HEK293 (cell line): ENCODE measurements at regions not wholly inside any gene's neighbourhood (a gene's known extent, or its start where the extent isn't known, plus 50 kb on each side); places are given as distances from the start of the nearest gene placed in this dataset.

Source experiments
- CTCF ChIA-PET: fragments of 350-600 bp; formaldehyde crosslinking; extraction: SDS; loops from one replicate; lab custom pipeline; 2021; ENCODE audit warnings: antibody characterized with exemption; lab: Yijun Ruan, JAX
- POLR2A ChIA-PET: fragments of 300-600 bp; formaldehyde crosslinking; extraction: SDS; loops from one replicate; lab custom pipeline; 2020; ENCODE audit warnings: antibody characterized with exemption, inconsistent platforms; lab: Yijun Ruan, JAX
- H3K27ac ChIP-seq: fragments of 200-500 bp; sonication (Bioruptor generic); 2 replicates; pipeline ENCODE4 v1.5.1; 2014; ENCODE audit warnings: low read depth, low read length, control low read depth, inconsistent platforms; ENCODE audit errors: extremely low read depth
- H3K36me3 ChIP-seq, 2 experiments: fragments of 200-500 bp in 1 of 2; sonication (Bioruptor generic) in 1 of 2; 1 replicate in 1 of 2; 2 replicates in 1 of 2; pipeline ENCODE4 v1.5.1; 2014 to 2017; ENCODE audit warnings: inconsistent platforms in 2 of 2, low read length in 2 of 2; ENCODE audit not compliant: control insufficient read depth in 2 of 2, insufficient read depth in 1 of 2
- H3K4me1 ChIP-seq: fragments of 200-500 bp; sonication (Bioruptor generic); 2 replicates; pipeline ENCODE4 v1.5.1; 2014; ENCODE audit warnings: mild to moderate bottlenecking, low read length, inconsistent platforms; ENCODE audit not compliant: control insufficient read depth, insufficient read depth
- H3K4me3 ChIP-seq: 2 replicates; pipeline ENCODE4 v1.5.1; 2011; ENCODE audit warnings: low read depth, mild to moderate bottlenecking, control low read depth, low read length, moderate library complexity
- H3K9me3 ChIP-seq: fragments of 200-500 bp; sonication (Bioruptor generic); 2 replicates; pipeline ENCODE4 v1.5.1; 2014; ENCODE audit warnings: low read depth, low read length, inconsistent platforms; ENCODE audit not compliant: control insufficient read depth, insufficient read depth
- BCL6B ChIP-seq: fragments of 450-650 bp; formaldehyde crosslinking; IDR thresholded peaks from 2 replicates; pipeline ENCODE4 v1.5.1; 2017; ENCODE audit warnings: missing biosample characterization, missing genetic modification characterization
- FEZF1 ChIP-seq: fragments of 450-650 bp; formaldehyde crosslinking; IDR thresholded peaks from 2 replicates; pipeline ENCODE4 v1.5.1; 2016; ENCODE audit warnings: missing biosample characterization, missing genetic modification characterization
- GLI2 ChIP-seq: fragments of 450-650 bp; formaldehyde crosslinking; IDR thresholded peaks from 2 replicates; pipeline ENCODE4; 2017; ENCODE audit warnings: missing biosample characterization, missing genetic modification characterization, low read depth, borderline replicate concordance
- KLF16 ChIP-seq: fragments of 450-650 bp; formaldehyde crosslinking; IDR thresholded peaks from 2 replicates; pipeline ENCODE4 v1.5.1; 2017; ENCODE audit warnings: missing biosample characterization, missing genetic modification characterization
- MEIS1 ChIP-seq: sonication (generic); formaldehyde crosslinking; IDR thresholded peaks from 2 replicates; pipeline ENCODE4 v1.8.1; 2022; ENCODE audit warnings: missing genetic modification reagents, mild to moderate bottlenecking, borderline replicate concordance
- REPIN1 ChIP-seq: fragments of 450-650 bp; formaldehyde crosslinking; IDR thresholded peaks from 2 replicates; pipeline ENCODE4 v1.5.1; 2017; ENCODE audit warnings: missing biosample characterization, missing genetic modification characterization, low read depth
- SP3 ChIP-seq: fragments of 450-650 bp; formaldehyde crosslinking; IDR thresholded peaks from 2 replicates; pipeline ENCODE4 v1.5.1; 2016; ENCODE audit warnings: missing biosample characterization, missing genetic modification characterization
- YY1 ChIP-seq: fragments of 450-650 bp; formaldehyde crosslinking; IDR thresholded peaks from 2 replicates; pipeline ENCODE4 v1.5.1; 2018; ENCODE audit warnings: missing biosample characterization, missing genetic modification characterization
- YY2 ChIP-seq: fragments of 450-650 bp; formaldehyde crosslinking; IDR thresholded peaks from 2 replicates; pipeline ENCODE4 v1.5.1; 2016; ENCODE audit warnings: missing biosample characterization, missing genetic modification characterization
- ZBTB1 ChIP-seq: fragments of 450-650 bp; formaldehyde crosslinking; IDR thresholded peaks from 2 replicates; pipeline ENCODE4 v1.5.1; 2016; ENCODE audit warnings: missing biosample characterization, missing genetic modification characterization
- ZBTB20 ChIP-seq: fragments of 450-650 bp; formaldehyde crosslinking; IDR thresholded peaks from 2 replicates; pipeline ENCODE4 v1.5.1; 2016; ENCODE audit warnings: missing biosample characterization, missing genetic modification characterization
- ZBTB26 ChIP-seq: fragments of 450-650 bp; formaldehyde crosslinking; optimal IDR thresholded peaks from 2 replicates; pipeline ENCODE3; 2016; ENCODE audit warnings: missing biosample characterization, mild to moderate bottlenecking, missing genetic modification characterization
- ZEB2 ChIP-seq: fragments of 450-650 bp; formaldehyde crosslinking; IDR thresholded peaks from 2 replicates; pipeline ENCODE4 v1.5.1; 2016; ENCODE audit warnings: missing biosample characterization, missing genetic modification characterization
- ZFP41 ChIP-seq: fragments of 450-650 bp; formaldehyde crosslinking; IDR thresholded peaks from 2 replicates; pipeline ENCODE4 v1.5.1; 2016; ENCODE audit warnings: missing biosample characterization, missing genetic modification characterization, borderline replicate concordance
- ZNF133 ChIP-seq: fragments of 450-650 bp; formaldehyde crosslinking; IDR thresholded peaks from 2 replicates; pipeline ENCODE4 v1.5.1; 2016; ENCODE audit warnings: missing biosample characterization, missing genetic modification characterization
- ZNF138 ChIP-seq: fragments of 450-650 bp; formaldehyde crosslinking; IDR thresholded peaks from 2 replicates; pipeline ENCODE4 v1.5.1; 2016; ENCODE audit warnings: missing biosample characterization, missing genetic modification characterization, borderline replicate concordance
- ZNF157 ChIP-seq: fragments of 450-650 bp; formaldehyde crosslinking; IDR thresholded peaks from 2 replicates; pipeline ENCODE4 v1.5.1; 2016; ENCODE audit warnings: missing biosample characterization, missing genetic modification characterization
- ZNF174 ChIP-seq: fragments of 450-650 bp; formaldehyde crosslinking; IDR thresholded peaks from 2 replicates; pipeline ENCODE4 v1.5.0; 2017; ENCODE audit warnings: missing biosample characterization, mild to moderate bottlenecking, missing genetic modification characterization
- ZNF18 ChIP-seq: fragments of 450-650 bp; formaldehyde crosslinking; IDR thresholded peaks from 2 replicates; pipeline ENCODE4 v1.5.1; 2016; ENCODE audit warnings: missing biosample characterization, missing genetic modification characterization
- ZNF23 ChIP-seq: fragments of 450-650 bp; formaldehyde crosslinking; IDR thresholded peaks from 2 replicates; pipeline ENCODE4 v1.5.1; 2016; ENCODE audit warnings: missing biosample characterization, missing genetic modification characterization, borderline replicate concordance
- ZNF274 ChIP-seq, 2 experiments: fragments of 200-500 bp in 1 of 2; fragments of 450-650 bp in 1 of 2; sonication (Bioruptor generic) in 1 of 2; formaldehyde crosslinking in 1 of 2; IDR thresholded peaks; 2 replicates each; pipeline versions ENCODE4 v1.5.1 to v1.6.1; 2014 to 2016; ENCODE audit warnings: borderline replicate concordance in 1 of 2, inconsistent platforms in 1 of 2, low read length in 1 of 2, missing biosample characterization in 1 of 2, missing genetic modification characterization in 1 of 2
- ZNF341 ChIP-seq: fragments of 450-650 bp; formaldehyde crosslinking; IDR thresholded peaks from 2 replicates; pipeline ENCODE4; 2016; ENCODE audit warnings: low read depth, missing biosample characterization, missing genetic modification characterization
- ZNF404 ChIP-seq: fragments of 450-650 bp; formaldehyde crosslinking; IDR thresholded peaks from 2 replicates; pipeline ENCODE4 v1.5.1; 2017; ENCODE audit warnings: missing biosample characterization, missing genetic modification characterization
- ZNF585B ChIP-seq: fragments of 450-650 bp; formaldehyde crosslinking; IDR thresholded peaks from 2 replicates; pipeline ENCODE4 v1.5.1; 2016; ENCODE audit warnings: missing biosample characterization, missing genetic modification characterization
- ZNF621 ChIP-seq: fragments of 450-650 bp; formaldehyde crosslinking; IDR thresholded peaks from 2 replicates; pipeline ENCODE4 v1.5.1; 2017; ENCODE audit warnings: missing biosample characterization, missing genetic modification characterization
- ZXDB ChIP-seq: fragments of 450-650 bp; formaldehyde crosslinking; IDR thresholded peaks from 2 replicates; pipeline ENCODE4 v1.5.1; 2016; ENCODE audit warnings: missing biosample characterization, missing genetic modification characterization

- TF ChIP-seq ZNF341 (tag by site-specific recombination) = no peak
- no peak for TF ChIP-seq YY2 (tag by site-specific recombination)
- no peak for TF ChIP-seq ZNF157 (tag by site-specific recombination)
- TF ChIP-seq ZNF404 (tag by site-specific recombination) = no peak
- no peak for TF ChIP-seq ZNF274 (IDR thresholded peaks at IDR 0.05; ENCODE audit: low read length)
- TF ChIP-seq ZNF274 (tag by site-specific recombination; IDR thresholded peaks at IDR 0.05; ENCODE audit: borderline replicate concordance) = no peak
- no peak for TF ChIP-seq YY1 (tag by site-specific recombination)
- TF ChIP-seq BCL6B (tag by site-specific recombination) = no peak
Observed at GRCh38 chr3:67176396-67176795, 178.3 kb downstream of the KBTBD8 start (continued).

- no peak overlapping the region for H3K27ac ChIP-seq
- H3K9me3 ChIP-seq = no peaks in the 10 kb centered on the region
- POLR2A ChIA-PET = no interaction called here
- H3K4me1 ChIP-seq = no peaks in the 10 kb centered on the region
- no peaks in the 10 kb centered on the region for H3K36me3 ChIP-seq
- H3K4me3 ChIP-seq = no peak overlapping the region
- no peak for TF ChIP-seq MEIS1 (CRISPR knock-in tag)
- no peak for TF ChIP-seq GLI2 (tag by site-specific recombination)
- no peak for TF ChIP-seq ZNF174 (tag by site-specific recombination)
- no peak for TF ChIP-seq FEZF1
- no peak for TF ChIP-seq REPIN1
- TF ChIP-seq ZNF621 (tag by site-specific recombination) = no peak
- TF ChIP-seq ZEB2 (tag by site-specific recombination) = no peak
- TF ChIP-seq ZBTB1 (tag by site-specific recombination) = no peak
- TF ChIP-seq ZXDB (tag by site-specific recombination) = no peak
- TF ChIP-seq ZBTB26 = no peak
- no peak for TF ChIP-seq ZNF138
- CTCF ChIA-PET = no interaction called here
Observed at GRCh38 chr3:67192466-67192865, 194.4 kb downstream of the KBTBD8 start.

GRCh38 chr3:67196677-67197076 lies 198.6 kb downstream of the KBTBD8 start:
- Histone ChIP-seq H3K9me3 (no peaks in the 10 kb centered on the region), H3K27ac (no peak overlapping the region), H3K36me3 (no peaks in the 10 kb centered on the region), H3K4me1 (no peaks in the 10 kb centered on the region), H3K4me3 (no peak overlapping the region)
- ChIA-PET CTCF (no interaction called here), POLR2A (no interaction called here)
- TF ChIP-seq SP3 (no peak), ZNF585B (tag by site-specific recombination) (no peak), ZNF18 (tag by site-specific recombination) (no peak), KLF16 (tag by site-specific recombination) (no peak), ZNF23 (no peak), ZBTB20 (tag by site-specific recombination) (no peak), ZNF133 (tag by site-specific recombination) (no peak), ZFP41 (tag by site-specific recombination) (no peak), YY2 (tag by site-specific recombination) (no peak)
